ENCODE measurements at regions not wholly inside any gene's neighbourhood (a gene's known extent, or its start where the extent isn't known, plus 50 kb on each side); places are given as distances from the start of the nearest gene placed in this dataset.

DNA sequence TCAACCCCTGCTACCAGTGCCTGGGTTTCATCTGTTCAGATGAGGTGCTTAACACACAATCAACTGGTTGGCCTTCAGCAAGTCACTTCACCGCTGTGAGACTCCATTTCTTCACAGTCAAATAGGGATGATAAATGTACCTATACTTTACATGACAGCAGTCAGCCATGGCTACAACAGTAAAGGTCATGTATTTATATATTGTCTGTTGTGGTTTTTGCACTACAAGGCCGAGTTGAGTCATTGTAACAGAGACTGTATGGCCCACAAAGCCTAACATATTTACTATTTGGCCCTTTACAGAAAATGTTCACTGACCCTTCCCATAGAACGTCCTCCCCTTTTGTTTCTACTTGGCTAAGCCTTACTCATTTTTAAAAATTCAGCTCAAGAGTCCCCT, 404.6 kb upstream of the F9 start:
- TF ChIP-seq SP1 (IDR thresholded peaks at IDR 0.05) (no peak), SUZ12 (IDR thresholded peaks at IDR 0.05) (no peak), ELF4 (IDR thresholded peaks at IDR 0.05) (no peak), ZNF384 (IDR thresholded peaks at IDR 0.05) (no peak), FOXM1 (IDR thresholded peaks at IDR 0.05; ENCODE audit: borderline replicate concordance) (no peak)
